ENCODE measurements at regions not wholly inside any gene's neighbourhood (a gene's known extent, or its start where the extent isn't known, plus 50 kb on each side); places are given as distances from the start of the nearest gene placed in this dataset.

DNA sequence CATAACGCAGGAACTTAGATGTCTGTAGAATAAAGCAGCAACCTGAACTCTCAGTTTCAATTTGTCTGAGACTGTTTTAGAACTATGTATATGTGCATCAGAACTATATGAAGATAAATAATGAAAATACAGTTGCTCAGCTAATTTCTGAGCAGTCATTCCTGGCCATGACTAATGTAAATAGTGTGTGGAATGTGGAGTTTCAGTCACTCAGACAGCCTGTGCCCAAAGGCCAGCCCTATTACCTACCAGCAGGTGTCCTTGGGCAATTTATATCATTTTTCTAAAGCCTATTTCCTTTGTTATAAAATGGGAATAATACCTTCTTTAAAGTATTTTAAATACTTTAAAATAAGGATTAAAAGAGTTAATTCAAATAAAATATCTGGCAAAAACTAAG, 56.0 kb upstream of the RELL1 start:
- no peaks in the 10 kb centered on the region for H3K27me3 Mint-ChIP-seq (ENCODE audit: unreplicated experiment)
- H3K36me3 Mint-ChIP-seq (ENCODE audit: unreplicated experiment), result peaks cover 4% of the 10 kb centered on the region
- no peaks in the 10 kb centered on the region for H3K9me3 Mint-ChIP-seq (ENCODE audit: unreplicated experiment)
- DNase-seq, result no peak
- no peak overlapping the region for H3K4me3 Mint-ChIP-seq (ENCODE audit: unreplicated experiment)
- TF ChIP-seq, protein P1, sequence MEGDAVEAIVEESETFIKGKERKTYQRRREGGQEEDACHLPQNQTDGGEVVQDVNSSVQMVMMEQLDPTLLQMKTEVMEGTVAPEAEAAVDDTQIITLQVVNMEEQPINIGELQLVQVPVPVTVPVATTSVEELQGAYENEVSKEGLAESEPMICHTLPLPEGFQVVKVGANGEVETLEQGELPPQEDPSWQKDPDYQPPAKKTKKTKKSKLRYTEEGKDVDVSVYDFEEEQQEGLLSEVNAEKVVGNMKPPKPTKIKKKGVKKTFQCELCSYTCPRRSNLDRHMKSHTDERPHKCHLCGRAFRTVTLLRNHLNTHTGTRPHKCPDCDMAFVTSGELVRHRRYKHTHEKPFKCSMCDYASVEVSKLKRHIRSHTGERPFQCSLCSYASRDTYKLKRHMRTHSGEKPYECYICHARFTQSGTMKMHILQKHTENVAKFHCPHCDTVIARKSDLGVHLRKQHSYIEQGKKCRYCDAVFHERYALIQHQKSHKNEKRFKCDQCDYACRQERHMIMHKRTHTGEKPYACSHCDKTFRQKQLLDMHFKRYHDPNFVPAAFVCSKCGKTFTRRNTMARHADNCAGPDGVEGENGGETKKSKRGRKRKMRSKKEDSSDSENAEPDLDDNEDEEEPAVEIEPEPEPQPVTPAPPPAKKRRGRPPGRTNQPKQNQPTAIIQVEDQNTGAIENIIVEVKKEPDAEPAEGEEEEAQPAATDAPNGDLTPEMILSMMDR (IDR thresholded peaks at IDR 0.05; ENCODE audit: partially characterized antibody, unreplicated experiment), result no peak
- no peak overlapping the region for H3K27ac Mint-ChIP-seq (ENCODE audit: unreplicated experiment)
- H3K4me1 Mint-ChIP-seq (ENCODE audit: low read depth, unreplicated experiment), result no peaks in the 10 kb centered on the region

DNA sequence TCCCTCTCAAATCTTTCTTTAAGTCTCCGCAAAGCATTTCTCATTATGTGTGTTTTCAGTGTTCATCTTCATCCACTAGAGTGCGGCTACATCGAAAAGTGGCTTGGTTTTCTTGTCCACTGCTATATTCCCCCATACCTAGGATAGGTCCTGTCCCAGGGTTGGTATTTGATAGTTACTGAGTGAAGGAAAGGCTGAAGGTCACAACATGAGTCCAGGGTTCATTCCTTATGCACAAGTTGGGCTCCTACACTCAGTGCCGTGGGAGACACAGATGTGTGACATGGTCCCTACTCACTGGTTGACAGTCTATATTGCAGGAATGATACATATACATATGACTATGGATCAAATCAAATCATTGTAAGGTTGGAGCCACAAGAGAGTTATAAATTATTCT, 55.4 kb upstream of the RELL1 start:
- H3K4me3 Mint-ChIP-seq (ENCODE audit: unreplicated experiment), result no peak overlapping the region
- no peak overlapping the region for H3K27ac Mint-ChIP-seq (ENCODE audit: unreplicated experiment)
- DNase-seq, result no peak
- no peaks in the 10 kb centered on the region for H3K9me3 Mint-ChIP-seq (ENCODE audit: unreplicated experiment)
- peaks cover 4% of the 10 kb centered on the region for H3K36me3 Mint-ChIP-seq (ENCODE audit: unreplicated experiment)
- TF ChIP-seq, protein P1 (IDR thresholded peaks at IDR 0.05; ENCODE audit: partially characterized antibody, unreplicated experiment), result no peak
- no peaks in the 10 kb centered on the region for H3K4me1 Mint-ChIP-seq (ENCODE audit: low read depth, unreplicated experiment)
- no peaks in the 10 kb centered on the region for H3K27me3 Mint-ChIP-seq (ENCODE audit: unreplicated experiment)

DNA sequence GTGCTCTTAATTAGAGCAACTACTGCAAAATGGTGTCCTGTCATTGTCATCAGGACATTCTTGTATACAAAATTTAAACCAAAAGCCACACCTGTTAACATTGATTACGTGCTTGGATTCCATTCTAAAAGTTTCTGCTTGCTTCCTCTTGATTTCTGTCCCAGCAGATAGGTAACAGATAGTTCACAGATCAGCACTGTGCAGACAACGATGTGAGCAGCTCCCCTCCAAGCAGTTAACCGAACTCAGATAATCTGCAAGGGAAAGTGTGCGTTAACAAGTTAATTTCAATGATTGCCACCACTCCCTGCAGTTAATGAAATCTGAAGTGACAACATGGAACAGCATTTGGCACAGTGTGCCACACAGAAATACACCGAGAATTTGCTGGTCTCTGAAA, 54.4 kb upstream of the RELL1 start:
- H3K36me3 Mint-ChIP-seq (ENCODE audit: unreplicated experiment), result peaks cover 4% of the 10 kb centered on the region
- H3K9me3 Mint-ChIP-seq (ENCODE audit: unreplicated experiment), result no peaks in the 10 kb centered on the region
- H3K27me3 Mint-ChIP-seq (ENCODE audit: unreplicated experiment), result no peaks in the 10 kb centered on the region
- no peak for DNase-seq
- no peak overlapping the region for H3K4me3 Mint-ChIP-seq (ENCODE audit: unreplicated experiment)
- H3K4me1 Mint-ChIP-seq (ENCODE audit: low read depth, unreplicated experiment), result peaks cover 2% of the 10 kb centered on the region
- H3K27ac Mint-ChIP-seq (ENCODE audit: unreplicated experiment), result no peak overlapping the region
- TF ChIP-seq, protein P1 (IDR thresholded peaks at IDR 0.05; ENCODE audit: partially characterized antibody, unreplicated experiment), result no peak

DNA sequence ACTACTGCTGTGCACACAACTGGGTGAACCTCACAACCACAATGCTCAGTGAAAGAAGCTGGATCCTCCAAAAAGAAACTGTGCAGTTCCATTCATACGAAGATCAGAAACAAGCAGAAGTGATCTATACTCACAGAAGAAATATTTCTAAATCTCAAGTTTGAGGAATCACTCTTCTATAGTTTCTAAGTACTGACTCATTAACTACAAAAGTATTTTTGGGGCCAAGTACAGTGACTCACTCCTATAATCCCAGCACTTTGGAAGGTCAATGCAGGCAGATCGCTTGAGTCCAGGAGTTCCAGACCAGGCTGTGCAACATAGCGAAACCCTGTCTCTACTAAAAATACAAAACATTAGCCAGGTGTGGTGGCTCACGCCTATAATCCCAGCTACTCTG, 51.3 kb upstream of the RELL1 start:
- TF ChIP-seq, protein P1 (IDR thresholded peaks at IDR 0.05; ENCODE audit: partially characterized antibody, unreplicated experiment), result no peak
- H3K9me3 Mint-ChIP-seq (ENCODE audit: unreplicated experiment), result no peaks in the 10 kb centered on the region
- H3K27ac Mint-ChIP-seq (ENCODE audit: unreplicated experiment), result no peak overlapping the region
- no peak overlapping the region for H3K4me3 Mint-ChIP-seq (ENCODE audit: unreplicated experiment)
- no peaks in the 10 kb centered on the region for H3K27me3 Mint-ChIP-seq (ENCODE audit: unreplicated experiment)
- peaks cover 2% of the 10 kb centered on the region for H3K4me1 Mint-ChIP-seq (ENCODE audit: low read depth, unreplicated experiment)
- DNase-seq, result no peak
- H3K36me3 Mint-ChIP-seq (ENCODE audit: unreplicated experiment), result no peaks in the 10 kb centered on the region
